ENCODE measurements at regions not wholly inside any gene's neighbourhood (a gene's known extent, or its start where the extent isn't known, plus 50 kb on each side); places are given as distances from the start of the nearest gene placed in this dataset.

- no peak for DNase-seq (ENCODE audit: low spot score)
Observed at GRCh38 chr20:11041396-11041795, 367.6 kb upstream of the JAG1 start.

- no peak for DNase-seq (ENCODE audit: low spot score)
Observed at GRCh38 chr20:11043001-11043400, 369.2 kb upstream of the JAG1 start.

GRCh38 chr20:11044561-11044960, 370.8 kb upstream of the JAG1 start:
- DNase-seq (ENCODE audit: low spot score): no peak

- DNase-seq (ENCODE audit: low spot score): no peak
Observed at GRCh38 chr20:11045412-11046175, 371.8 kb upstream of the JAG1 start.

- no peak for DNase-seq (ENCODE audit: low spot score)
Observed at GRCh38 chr20:11047559-11047958, 373.8 kb upstream of the JAG1 start.

GRCh38 chr20:11048739-11049138, 374.9 kb upstream of the JAG1 start:
- DNase-seq (ENCODE audit: low spot score): no peak

GRCh38 chr20:11050350-11050749, 376.6 kb upstream of the JAG1 start:
- DNase-seq (ENCODE audit: low spot score): no peak

- DNase-seq (ENCODE audit: low spot score): no peak
Observed at GRCh38 chr20:11051136-11051535, 377.3 kb upstream of the JAG1 start.

GRCh38 chr20:11053310-11053709, 379.5 kb upstream of the JAG1 start:
- DNase-seq (ENCODE audit: low spot score): no peak

GRCh38 chr20:11054266-11054993, 380.6 kb upstream of the JAG1 start:
- no peak for DNase-seq (ENCODE audit: low spot score)

- no peak for DNase-seq (ENCODE audit: low spot score)
Observed at GRCh38 chr20:11056414-11056813, 382.6 kb upstream of the JAG1 start.

GRCh38 chr20:11057624-11058023, 383.8 kb upstream of the JAG1 start:
- no peak for DNase-seq (ENCODE audit: low spot score)

- DNase-seq (ENCODE audit: low spot score): no peak
Observed at GRCh38 chr20:11059659-11060058, 385.9 kb upstream of the JAG1 start.

GRCh38 chr20:11060423-11061185, 386.8 kb upstream of the JAG1 start:
- DNase-seq (ENCODE audit: low spot score): no peak

GRCh38 chr20:11063444-11063843, 389.6 kb upstream of the JAG1 start:
- DNase-seq (ENCODE audit: low spot score): no peak

GRCh38 chr20:11064946-11065345, 391.1 kb upstream of the JAG1 start:
- DNase-seq (ENCODE audit: low spot score): no peak

- no peak for DNase-seq (ENCODE audit: low spot score)
Observed at GRCh38 chr20:11067359-11067758, 393.6 kb upstream of the JAG1 start.

- no peak for DNase-seq (ENCODE audit: low spot score)
Observed at GRCh38 chr20:11072982-11073381, 399.2 kb upstream of the JAG1 start.

GRCh38 chr20:11076434-11077105, 402.8 kb upstream of the JAG1 start:
- no peak for DNase-seq (ENCODE audit: low spot score)

GRCh38 chr20:11077226-11077625, 403.4 kb upstream of the JAG1 start:
- no peak for DNase-seq (ENCODE audit: low spot score)

- DNase-seq (ENCODE audit: low spot score): no peak
Observed at GRCh38 chr20:11080010-11080409, 406.2 kb upstream of the JAG1 start.

- DNase-seq (ENCODE audit: low spot score): no peak
Observed at GRCh38 chr20:11080781-11081377, 407.1 kb upstream of the JAG1 start.
